GM21367 (cell line): ENCODE measurements at regions not wholly inside any gene's neighbourhood (a gene's known extent, or its start where the extent isn't known, plus 50 kb on each side); places are given as distances from the start of the nearest gene placed in this dataset.
"Not testable (repeated sequence)": the region's sequence is repeated elsewhere in the genome, so short reads cannot be mapped to it uniquely, and the experiment has no call there.

ENCODE experiments used
- ATAC-seq: cut with Tn5 transposase; IDR thresholded peaks from one replicate; pipeline ENCODE4 v1.9.1; 2021; ENCODE audit not compliant: unreplicated experiment

- ATAC-seq, result not testable (repeated sequence)
Measured at GRCh38 chr19:14285726-14286125, 79.8 kb upstream of the ADGRL1 start.

DNA sequence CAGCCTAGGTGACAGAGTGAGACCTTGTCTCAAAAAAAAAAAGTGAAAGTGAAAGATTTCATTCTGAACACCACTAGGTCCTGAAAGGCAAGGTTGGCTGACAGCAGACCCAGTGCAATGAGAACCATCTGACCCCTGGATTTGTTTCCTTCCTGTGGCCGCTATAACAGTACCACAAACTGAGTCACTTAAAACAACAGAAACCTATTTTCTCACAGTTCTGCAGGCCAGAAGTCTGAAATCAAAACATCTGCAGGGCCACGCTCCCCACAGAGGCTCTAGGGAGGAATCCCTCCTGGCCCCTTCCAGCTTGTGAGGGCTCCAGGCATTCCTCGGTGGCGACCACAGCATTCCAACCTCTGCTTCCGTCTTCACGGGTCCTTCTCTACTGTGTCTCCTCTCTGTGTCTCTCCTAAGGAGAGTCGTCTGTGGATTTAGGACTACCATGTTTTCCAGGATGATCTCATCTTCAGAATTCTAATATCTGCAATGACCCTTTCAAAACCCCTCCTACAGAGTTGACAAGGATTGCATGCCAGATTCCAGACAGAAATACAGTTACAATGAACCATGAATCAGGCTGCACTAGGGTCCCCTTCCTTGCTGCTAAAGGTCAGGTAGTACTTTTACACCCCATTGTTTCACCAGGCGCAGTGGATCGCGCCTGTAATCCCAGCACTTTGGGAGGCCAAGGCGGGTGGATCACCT is 78.0 kb upstream of the ADGRL1 start:
- ATAC-seq, result peak; percentile 80

GRCh38 chr19:14279270-14279669 is 73.3 kb upstream of the ADGRL1 start:
- not testable (repeated sequence) for ATAC-seq

GRCh38 chr19:14277608-14278007 is 71.6 kb upstream of the ADGRL1 start:
- ATAC-seq, result no peak

GRCh38 chr19:14275823-14276222 is 69.9 kb upstream of the ADGRL1 start:
- not testable (repeated sequence) for ATAC-seq

GRCh38 chr19:14272623-14273022 is 66.7 kb upstream of the ADGRL1 start:
- ATAC-seq, result no peak

GRCh38 chr19:14271840-14272239 is 65.9 kb upstream of the ADGRL1 start:
- no peak for ATAC-seq

DNA sequence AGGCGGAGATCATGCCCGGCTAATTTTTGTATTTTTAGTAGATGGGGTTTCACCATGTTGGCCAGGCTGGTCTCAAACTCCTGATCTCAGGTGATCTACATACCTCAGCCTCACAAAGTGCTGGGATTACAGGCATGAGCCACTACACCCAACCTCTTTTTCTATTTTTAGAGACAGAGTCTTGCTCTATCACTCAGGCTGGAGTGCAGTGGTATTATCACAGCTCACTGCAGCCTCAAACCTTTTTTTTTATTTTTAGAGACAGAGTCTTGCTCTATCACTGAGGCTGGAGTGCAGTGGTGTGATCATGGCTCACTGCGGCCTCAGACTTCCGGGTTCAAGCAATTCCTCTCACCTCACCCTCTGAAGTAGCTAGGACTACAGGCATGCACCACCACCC is 64.6 kb upstream of the ADGRL1 start:
- ATAC-seq, result not testable (repeated sequence)

DNA sequence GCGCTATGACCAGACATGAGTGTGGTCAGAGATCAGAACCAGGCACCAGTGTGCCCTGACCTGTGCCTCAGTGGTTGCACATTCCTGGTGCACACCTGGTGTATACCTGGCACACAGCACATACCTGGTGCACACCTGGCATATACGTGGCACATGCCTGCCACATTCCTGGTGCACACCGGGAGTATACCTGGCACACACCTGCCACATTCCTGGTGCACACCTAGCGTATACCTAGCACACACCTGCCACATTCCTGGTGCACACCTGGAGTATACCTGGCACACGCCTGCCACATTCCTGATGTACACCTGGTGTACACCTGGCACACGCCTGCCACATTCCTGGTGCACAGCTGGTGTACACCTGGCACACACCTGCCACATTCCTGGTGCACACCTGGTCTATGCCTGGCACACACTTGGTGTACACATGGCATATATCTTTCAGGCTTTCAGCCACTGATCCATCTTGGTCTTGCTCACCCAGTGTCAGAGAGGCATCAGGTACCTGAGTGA is 61.3 kb upstream of the ADGRL1 start:
- ATAC-seq, result no peak

GRCh38 chr19:14266208-14266607 is 60.2 kb upstream of the ADGRL1 start:
- ATAC-seq, result not testable (repeated sequence)

- no peak for ATAC-seq
Measured at GRCh38 chr19:14265290-14266036, 59.5 kb upstream of the ADGRL1 start.

DNA sequence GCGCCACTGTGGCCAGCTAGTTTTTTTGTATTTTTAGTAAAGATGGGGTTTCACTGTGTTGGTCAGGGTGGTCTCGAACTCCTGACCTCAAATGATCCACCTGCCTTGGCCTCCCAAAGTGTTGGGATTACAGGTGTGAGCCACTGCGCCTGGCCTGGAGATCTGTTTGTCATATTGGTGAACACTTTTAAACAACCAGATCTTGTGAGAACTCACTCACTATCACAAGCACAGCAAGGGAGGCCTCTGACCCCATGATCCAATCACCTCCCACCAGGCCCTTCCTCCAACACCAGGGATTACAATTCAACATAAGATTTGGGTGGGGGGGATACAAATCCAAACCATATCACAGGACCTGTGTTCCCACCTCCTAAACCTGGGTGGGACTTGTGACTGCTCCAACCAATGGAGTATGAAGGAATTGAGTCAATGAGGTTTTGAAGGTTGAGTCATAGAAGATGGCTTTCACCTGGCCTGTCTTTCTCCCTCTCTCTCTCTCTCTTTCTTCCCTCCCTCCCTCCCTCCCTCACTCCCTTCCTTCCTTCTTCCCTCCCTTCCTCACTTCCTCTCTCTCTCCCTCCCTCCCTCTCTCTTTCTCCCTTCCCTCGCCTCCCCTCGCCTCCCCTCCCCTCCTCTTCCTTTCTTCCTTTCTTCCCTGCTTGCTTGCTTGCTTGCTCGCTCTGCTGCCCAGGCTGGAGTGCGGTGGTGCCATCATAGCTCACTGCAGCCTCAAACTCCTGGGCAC is 50.1 kb upstream of the ADGRL1 start:
- ATAC-seq, result not testable (repeated sequence)
